Stimulated activated naive CD8-positive, alpha-beta T cell treated with anti-CD3 and anti-CD28 coated beads, Interleukin-15, Interleukin-2, amounts not matched to agents 100 ng/mL and 50 ng/mL, for 24 hours (primary cell): ENCODE measurements at regions not wholly inside any gene's neighbourhood (a gene's known extent, or its start where the extent isn't known, plus 50 kb on each side); places are given as distances from the start of the nearest gene placed in this dataset.

Experiments
- H3K27ac Mint-ChIP-seq: one replicate; pipeline ENCODE4 v1.8.0; 2021; ENCODE audit warnings: mild to moderate bottlenecking, mixed read lengths
- H3K27me3 Mint-ChIP-seq: one replicate; pipeline ENCODE4 v1.8.0; 2021; ENCODE audit warnings: mixed read lengths
- H3K36me3 Mint-ChIP-seq: one replicate; pipeline ENCODE4 v1.8.0; 2021; ENCODE audit warnings: low read depth, mixed read lengths
- H3K4me1 Mint-ChIP-seq: one replicate; pipeline ENCODE4 v1.8.0; 2021; ENCODE audit warnings: low read depth, mixed read lengths
- H3K4me3 Mint-ChIP-seq: one replicate; pipeline ENCODE4 v1.8.0; 2021; ENCODE audit warnings: mild to moderate bottlenecking, mixed read lengths
- H3K9me3 Mint-ChIP-seq: one replicate; pipeline ENCODE4 v1.8.0; 2021; ENCODE audit warnings: mixed read lengths

DNA sequence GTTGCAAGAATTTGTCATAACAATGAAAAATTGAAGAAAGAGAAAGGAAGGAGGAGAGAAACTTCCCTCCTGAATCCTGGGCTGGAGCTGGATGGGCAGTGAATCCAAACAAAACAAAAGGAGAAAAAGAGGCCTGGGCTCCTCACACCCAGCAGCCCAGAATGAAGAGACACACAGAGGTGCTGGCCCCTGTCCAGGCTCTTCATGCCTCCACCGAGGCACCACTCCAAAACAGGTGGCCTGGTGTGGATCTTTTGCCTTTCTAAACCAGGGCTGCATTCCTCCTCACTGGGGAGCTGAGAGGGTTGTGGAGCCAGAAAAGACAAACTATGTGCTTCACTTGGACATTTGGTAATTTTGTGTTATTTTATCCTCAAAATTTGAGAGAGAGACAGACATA lies 76.0 kb downstream of the FAM124B start:
- Mint-ChIP-seq H3K4me3 (no peak overlapping the region), H3K36me3 (no peaks in the 10 kb centered on the region), H3K9me3 (no peaks in the 10 kb centered on the region), H3K4me1 (no peaks in the 10 kb centered on the region), H3K27ac (no peak overlapping the region), H3K27me3 (peaks cover 24% of the 10 kb centered on the region)

DNA sequence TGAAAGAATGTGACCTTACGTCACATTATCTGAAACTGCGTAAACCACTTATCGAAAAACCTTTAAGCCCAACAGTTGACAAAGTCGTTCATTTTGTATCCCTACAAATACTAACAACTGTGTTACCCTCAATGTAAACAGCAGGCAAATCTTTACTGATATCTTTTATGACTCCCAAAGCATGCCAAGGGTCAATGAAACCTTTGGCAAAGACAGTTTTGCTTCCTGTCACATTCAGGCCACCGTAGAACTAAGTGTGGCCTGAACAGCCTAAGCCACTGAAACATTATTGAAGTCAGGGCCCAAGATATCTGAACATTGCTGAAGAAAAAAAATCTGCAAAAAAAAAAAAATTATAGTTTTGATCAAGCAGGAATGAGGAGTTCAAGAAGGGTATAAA lies 77.3 kb downstream of the FAM124B start:
- Mint-ChIP-seq H3K4me3 (no peak overlapping the region), H3K27ac (no peak overlapping the region), H3K4me1 (no peaks in the 10 kb centered on the region), H3K36me3 (no peaks in the 10 kb centered on the region), H3K9me3 (no peaks in the 10 kb centered on the region), H3K27me3 (peaks cover 32% of the 10 kb centered on the region)

DNA sequence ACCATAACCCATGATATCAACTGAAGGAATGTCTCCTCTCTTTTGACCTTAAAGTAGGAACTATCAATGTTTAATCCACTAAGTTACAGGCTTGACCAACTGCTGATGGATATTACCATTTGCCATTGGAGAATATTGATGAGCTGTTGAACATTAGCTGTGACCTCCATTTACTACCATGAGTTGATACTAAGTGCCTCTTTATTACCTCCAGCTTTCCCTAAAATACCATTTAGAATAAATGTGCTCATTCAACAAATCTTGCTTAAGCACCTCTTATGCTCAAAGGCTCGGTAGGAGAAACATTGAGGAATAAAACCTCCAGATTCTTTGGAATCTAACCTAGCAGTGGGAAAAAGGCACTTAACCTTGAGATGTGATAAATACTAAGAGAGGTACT lies 81.2 kb downstream of the FAM124B start:
- H3K27me3 Mint-ChIP-seq = peaks cover 22% of the 10 kb centered on the region
- no peaks in the 10 kb centered on the region for H3K4me1 Mint-ChIP-seq
- no peaks in the 10 kb centered on the region for H3K9me3 Mint-ChIP-seq
- no peak overlapping the region for H3K4me3 Mint-ChIP-seq
- H3K36me3 Mint-ChIP-seq = no peaks in the 10 kb centered on the region
- no peak overlapping the region for H3K27ac Mint-ChIP-seq

DNA sequence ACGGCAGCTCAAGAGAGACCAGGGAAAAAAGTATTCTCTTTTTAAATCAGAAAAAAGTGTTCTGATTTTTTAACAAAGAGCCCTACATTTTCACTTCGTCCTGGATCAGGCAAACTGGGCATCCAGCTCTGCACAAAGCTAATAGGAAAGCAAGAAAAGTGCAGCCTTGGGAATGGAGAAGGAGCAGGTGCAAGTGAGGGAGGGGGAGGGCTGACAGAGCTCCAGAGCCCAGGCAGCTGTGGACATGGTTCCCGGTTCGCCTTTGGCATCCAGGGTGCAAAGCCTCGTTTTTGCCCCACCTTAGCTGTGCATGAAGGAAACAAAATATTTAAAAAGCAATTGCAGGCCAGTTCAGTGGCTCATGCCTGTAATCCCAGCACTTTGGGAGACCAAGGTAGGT lies 82.2 kb downstream of the FAM124B start:
- Mint-ChIP-seq H3K9me3 (no peaks in the 10 kb centered on the region), H3K27me3 (peaks cover 28% of the 10 kb centered on the region), H3K4me3 (no peak overlapping the region), H3K4me1 (no peaks in the 10 kb centered on the region), H3K27ac (no peak overlapping the region), H3K36me3 (no peaks in the 10 kb centered on the region)

DNA sequence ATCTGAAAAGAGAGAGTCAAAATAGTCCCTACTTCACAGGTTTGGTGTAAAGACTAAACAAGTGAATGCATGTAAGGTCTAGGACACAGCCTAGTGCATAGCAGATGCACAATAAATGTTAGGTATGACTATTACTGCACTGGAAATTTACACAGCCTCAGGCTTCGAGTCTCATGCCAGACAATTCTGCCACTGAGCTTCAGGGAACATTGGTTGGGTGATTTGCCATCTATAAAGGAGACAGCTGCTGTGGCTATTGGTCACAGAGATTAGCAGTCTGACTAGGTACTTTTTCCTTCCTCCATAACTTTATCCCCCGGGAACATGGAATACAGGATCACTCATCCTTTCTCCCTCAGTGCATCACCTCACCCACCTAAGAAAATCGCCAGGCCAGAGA lies 89.2 kb downstream of the FAM124B start:
- Mint-ChIP-seq H3K27me3 (peaks cover 42% of the 10 kb centered on the region), H3K9me3 (no peaks in the 10 kb centered on the region)

DNA sequence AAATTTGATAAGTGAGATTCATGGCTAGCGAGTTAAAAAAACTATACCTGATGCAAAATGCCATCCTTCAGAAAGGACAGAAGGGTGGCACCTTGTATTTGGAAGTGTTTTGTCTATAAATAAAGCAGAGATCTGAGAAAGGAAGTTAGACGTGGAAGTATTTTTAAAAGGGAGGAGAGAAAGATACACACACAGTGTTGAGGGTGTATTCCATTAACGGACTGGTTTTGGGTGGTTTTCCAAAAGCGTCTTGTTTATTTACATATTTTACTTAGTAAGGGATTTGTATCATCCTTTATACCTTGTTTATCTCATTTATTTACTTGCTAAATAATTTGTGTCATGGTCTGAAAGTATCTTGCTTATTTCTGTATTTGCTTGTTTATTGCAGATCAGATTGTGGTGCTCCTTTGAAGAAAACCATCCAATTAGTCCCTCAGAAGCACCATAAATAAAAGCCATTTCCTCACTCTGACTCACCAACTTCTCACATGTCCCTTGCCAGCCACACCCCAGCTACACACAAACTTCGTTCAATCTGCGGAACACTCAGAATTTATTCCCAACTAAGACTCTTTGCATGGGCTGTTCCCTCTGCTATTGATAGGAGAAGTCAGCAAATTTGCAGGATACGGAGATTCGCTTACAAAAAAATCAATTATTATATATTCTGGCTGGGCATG lies 90.8 kb downstream of the FAM124B start:
- Mint-ChIP-seq H3K27ac (no peak overlapping the region), H3K27me3 (peaks cover 41% of the 10 kb centered on the region), H3K36me3 (no peaks in the 10 kb centered on the region), H3K9me3 (no peaks in the 10 kb centered on the region), H3K4me3 (no peak overlapping the region), H3K4me1 (peaks cover 9% of the 10 kb centered on the region)

More for the DNA sequence above, 89.2 kb downstream of the FAM124B start:
- peaks cover 9% of the 10 kb centered on the region for H3K4me1 Mint-ChIP-seq
- H3K27ac Mint-ChIP-seq = no peak overlapping the region
- H3K36me3 Mint-ChIP-seq = no peaks in the 10 kb centered on the region
- H3K4me3 Mint-ChIP-seq = no peak overlapping the region

DNA sequence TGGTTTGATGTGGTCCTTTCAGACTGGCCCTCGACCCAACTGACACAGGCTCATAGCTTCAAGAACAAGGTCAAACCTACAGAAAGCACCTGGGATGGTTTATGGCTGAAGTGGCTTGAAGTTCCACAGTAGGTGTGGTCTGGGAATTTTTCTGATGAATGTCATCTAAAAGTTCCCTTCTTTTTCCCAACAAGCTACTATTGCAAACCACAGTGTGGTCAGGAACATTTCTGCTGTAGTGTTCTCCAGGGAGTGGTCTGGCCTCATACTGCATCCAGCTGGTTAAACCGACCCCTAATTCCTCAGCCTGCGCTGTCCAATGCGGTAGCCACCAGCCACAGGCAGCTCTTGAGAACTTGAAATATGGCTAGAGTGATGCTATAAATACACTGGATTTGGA lies 92.7 kb downstream of the FAM124B start:
- no peaks in the 10 kb centered on the region for H3K9me3 Mint-ChIP-seq
- peaks cover 9% of the 10 kb centered on the region for H3K4me1 Mint-ChIP-seq
- H3K27me3 Mint-ChIP-seq = peaks cover 32% of the 10 kb centered on the region
- H3K27ac Mint-ChIP-seq = no peak overlapping the region
- H3K4me3 Mint-ChIP-seq = no peak overlapping the region
- no peaks in the 10 kb centered on the region for H3K36me3 Mint-ChIP-seq

DNA sequence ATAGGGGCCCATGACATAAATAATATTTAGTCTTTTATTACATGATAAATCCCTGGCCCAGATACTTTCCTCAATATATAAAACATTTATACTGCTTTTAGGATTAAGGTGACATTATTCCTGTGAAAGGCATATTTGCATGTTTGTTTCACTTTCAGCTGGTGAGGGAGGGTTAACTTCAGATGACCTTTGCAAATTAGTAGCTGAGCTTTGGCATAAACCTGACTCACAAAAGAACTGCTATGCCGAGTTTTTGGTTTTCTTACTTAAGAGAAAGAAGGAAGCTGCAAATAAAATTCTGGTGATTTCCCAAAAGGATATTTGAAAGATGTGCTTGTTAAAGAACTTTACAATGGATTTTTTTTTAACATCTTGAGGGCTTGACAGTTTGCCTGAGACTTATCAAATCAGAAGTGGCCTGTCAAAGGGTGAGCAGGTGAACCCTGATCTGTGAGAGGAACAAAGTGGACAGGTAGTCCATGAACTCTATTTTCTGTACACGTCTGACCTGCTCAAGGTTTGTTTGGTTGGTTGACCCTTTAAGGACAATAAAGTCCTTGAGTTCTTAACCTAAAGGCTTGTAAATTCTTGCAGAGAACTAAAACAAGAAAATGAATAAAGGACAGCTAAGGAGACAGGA lies 93.5 kb downstream of the FAM124B start:
- Mint-ChIP-seq H3K9me3 (no peaks in the 10 kb centered on the region), H3K4me3 (no peak overlapping the region), H3K27ac (no peak overlapping the region), H3K4me1 (peaks cover 9% of the 10 kb centered on the region), H3K27me3 (peaks cover 31% of the 10 kb centered on the region), H3K36me3 (no peaks in the 10 kb centered on the region)

DNA sequence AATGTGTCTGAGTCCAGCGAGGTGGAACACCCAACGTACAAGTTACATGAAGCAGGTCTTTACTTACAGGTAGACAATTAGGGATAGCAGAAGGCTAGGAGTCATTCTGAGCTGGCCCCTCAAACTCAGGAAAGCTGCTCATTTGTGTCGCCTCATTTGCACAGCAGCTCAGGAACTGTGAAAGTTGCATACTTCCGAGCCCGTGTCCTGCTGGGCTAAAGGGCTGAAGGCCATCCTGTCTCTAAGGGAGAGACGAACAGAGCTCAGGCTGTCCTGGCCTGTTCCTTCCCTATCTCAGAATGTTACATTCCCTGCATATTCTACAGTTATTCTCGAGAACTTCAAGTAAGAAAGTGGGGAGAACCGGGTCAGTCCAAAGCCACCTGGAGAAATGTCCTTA lies 99.0 kb downstream of the FAM124B start:
- H3K36me3 Mint-ChIP-seq = no peaks in the 10 kb centered on the region
- no peak overlapping the region for H3K27ac Mint-ChIP-seq
- H3K9me3 Mint-ChIP-seq = no peaks in the 10 kb centered on the region
- H3K27me3 Mint-ChIP-seq = peaks cover 12% of the 10 kb centered on the region
- no peak overlapping the region for H3K4me3 Mint-ChIP-seq
- H3K4me1 Mint-ChIP-seq = peaks cover 1% of the 10 kb centered on the region

DNA sequence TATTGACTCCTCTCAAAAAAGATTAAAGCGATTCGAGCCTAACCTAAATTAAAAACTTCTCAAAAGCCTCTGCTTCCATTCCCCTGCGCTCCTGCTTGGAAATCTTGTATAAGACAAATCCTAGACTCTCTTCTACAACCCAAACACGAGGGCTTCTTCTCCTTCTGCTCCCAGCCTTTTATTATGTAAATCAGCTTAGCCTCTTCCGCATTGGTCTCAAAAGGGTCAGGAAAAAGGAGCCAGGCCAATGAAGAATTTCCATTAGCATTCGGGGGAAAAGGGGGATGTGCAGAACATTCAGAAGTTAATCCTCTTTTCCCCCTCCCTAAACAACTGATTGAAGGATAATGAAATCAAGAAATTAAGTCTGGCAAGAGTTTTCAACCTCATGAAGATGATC lies 107.9 kb downstream of the FAM124B start:
- Mint-ChIP-seq H3K27ac (no peak overlapping the region), H3K27me3 (peaks cover 29% of the 10 kb centered on the region), H3K36me3 (no peaks in the 10 kb centered on the region), H3K4me3 (no peak overlapping the region), H3K4me1 (no peaks in the 10 kb centered on the region), H3K9me3 (no peaks in the 10 kb centered on the region)

DNA sequence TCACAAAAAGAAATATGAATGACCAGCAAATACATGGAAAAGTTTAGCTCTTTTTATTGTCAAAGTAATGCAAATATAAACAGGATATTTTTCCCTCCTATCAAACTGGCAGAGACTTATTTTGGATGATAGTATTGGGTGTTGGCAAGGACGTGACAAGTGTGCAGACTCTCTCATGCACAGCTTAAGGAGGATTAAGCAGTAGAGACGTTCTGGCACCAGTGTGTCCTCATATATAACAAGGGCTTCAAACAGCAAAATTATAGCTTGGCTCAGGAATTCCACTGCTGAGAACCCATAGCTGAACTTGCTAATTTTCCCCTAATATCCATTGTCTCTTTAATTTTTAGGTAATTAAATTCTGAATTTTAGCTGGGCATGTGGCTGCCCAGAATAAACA lies 114.4 kb downstream of the FAM124B start:
- H3K27me3 Mint-ChIP-seq = peaks cover 56% of the 10 kb centered on the region
- no peaks in the 10 kb centered on the region for H3K9me3 Mint-ChIP-seq
- H3K27ac Mint-ChIP-seq = no peak overlapping the region
- no peaks in the 10 kb centered on the region for H3K36me3 Mint-ChIP-seq
- H3K4me1 Mint-ChIP-seq = no peaks in the 10 kb centered on the region
- H3K4me3 Mint-ChIP-seq = no peak overlapping the region

DNA sequence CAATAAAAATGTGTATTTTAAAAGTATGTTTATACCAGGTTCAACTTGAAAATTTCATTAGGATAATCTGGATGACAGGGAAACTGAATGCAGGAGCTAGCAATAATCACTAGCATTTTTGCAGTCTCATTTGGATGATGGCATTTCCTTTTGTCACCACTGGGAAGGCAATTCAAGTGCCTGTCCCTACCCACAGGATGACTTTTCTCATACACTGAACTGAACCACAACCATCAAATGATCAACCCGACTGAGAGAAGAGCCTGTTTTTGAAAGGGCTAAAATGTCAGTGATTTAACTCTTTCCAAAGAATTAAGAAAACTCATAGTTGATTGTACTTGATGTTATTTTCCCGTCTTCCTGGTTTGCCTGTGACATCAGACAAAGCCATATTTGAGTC lies 115.0 kb downstream of the FAM124B start:
- no peaks in the 10 kb centered on the region for H3K9me3 Mint-ChIP-seq
- H3K27me3 Mint-ChIP-seq = peaks cover 56% of the 10 kb centered on the region
- no peak overlapping the region for H3K4me3 Mint-ChIP-seq
- H3K4me1 Mint-ChIP-seq = no peaks in the 10 kb centered on the region
- H3K27ac Mint-ChIP-seq = no peak overlapping the region
- H3K36me3 Mint-ChIP-seq = no peaks in the 10 kb centered on the region

DNA sequence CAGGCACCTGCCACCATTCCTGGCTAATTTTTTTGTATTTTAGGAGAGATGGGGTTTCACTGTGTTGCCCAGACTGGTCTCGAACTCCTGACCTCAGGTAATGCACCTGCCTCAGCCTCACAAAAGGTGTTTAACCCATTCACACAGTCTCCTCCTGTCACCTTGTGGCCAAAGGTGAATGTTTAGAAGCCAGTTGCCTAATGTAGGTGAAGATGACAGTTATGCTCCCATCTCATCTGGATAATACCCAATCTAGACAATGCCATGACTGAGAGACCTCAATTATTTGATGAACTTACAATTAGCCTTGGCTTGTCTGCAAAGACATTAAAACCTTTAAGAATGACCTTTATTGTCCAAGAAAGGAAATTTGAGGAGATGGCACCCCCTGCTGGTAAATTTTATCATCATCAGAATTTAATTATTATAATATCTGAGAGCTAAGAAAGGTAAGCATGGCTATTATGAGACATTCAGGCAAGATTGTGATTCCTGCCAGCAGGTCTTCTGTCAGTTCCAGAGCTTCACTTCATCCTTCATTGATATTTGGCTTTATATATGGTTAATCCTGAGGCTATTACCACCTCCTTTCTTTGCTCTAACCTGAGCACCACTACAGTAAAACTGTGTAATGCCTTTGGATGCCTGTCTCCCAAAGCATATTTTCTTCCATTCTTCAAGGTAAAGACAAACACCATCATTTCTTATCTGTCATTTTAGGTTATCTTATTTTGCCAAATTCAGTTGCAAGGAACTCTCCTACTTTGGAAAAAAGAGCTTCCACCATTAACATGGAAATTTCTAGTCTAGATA lies 117.6 kb downstream of the FAM124B start:
- Mint-ChIP-seq H3K36me3 (no peaks in the 10 kb centered on the region), H3K4me3 (no peak overlapping the region), H3K27me3 (peaks cover 57% of the 10 kb centered on the region), H3K4me1 (no peaks in the 10 kb centered on the region), H3K9me3 (no peaks in the 10 kb centered on the region), H3K27ac (no peak overlapping the region)

DNA sequence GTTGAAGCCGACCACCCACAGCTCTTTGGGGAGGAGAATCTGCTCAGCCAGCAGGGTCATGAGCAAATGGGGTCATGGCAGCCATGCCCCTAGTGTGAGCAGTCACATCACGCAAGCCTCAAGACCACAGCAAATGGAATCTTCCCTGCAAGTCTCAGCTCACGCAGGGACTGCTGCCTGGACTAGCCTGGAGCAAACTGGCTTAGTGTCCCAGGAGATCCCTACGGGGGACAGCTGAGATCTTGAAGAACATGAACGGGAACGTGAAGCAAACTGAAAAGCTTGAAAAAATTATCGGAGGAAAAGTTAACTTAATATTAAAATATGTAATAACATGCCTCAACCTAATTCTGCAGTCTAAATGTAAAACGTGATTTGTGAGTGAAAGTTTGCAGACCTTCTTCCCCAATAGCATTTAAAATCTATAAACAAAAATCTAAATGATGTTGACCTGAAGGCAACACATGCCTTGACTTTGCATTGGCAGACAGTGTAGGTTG lies 118.4 kb downstream of the FAM124B start:
- Mint-ChIP-seq H3K27ac (no peak overlapping the region), H3K4me3 (no peak overlapping the region), H3K4me1 (no peaks in the 10 kb centered on the region), H3K36me3 (no peaks in the 10 kb centered on the region), H3K27me3 (peaks cover 49% of the 10 kb centered on the region), H3K9me3 (no peaks in the 10 kb centered on the region)

DNA sequence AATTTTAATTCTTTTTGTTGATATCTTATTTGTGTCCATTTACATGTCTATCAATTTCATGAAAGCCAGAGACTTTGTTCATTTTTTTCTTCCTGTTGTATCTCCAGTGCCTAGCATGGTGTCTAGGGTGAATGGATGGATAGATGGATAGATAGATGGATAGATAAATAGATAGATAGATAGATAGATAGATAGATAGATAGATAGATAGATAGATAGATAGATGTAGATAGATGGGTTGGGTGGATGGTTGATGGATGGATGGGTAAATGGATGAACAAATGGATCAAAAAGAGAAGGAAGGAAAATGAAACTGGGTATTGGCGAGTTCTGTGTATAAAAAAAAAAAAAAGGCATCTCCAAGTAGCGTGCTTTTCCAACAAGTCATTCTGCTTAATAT lies 120.5 kb downstream of the FAM124B start:
- Mint-ChIP-seq H3K36me3 (no peaks in the 10 kb centered on the region), H3K4me3 (no peak overlapping the region), H3K27me3 (peaks cover 43% of the 10 kb centered on the region), H3K27ac (no peak overlapping the region), H3K4me1 (no peaks in the 10 kb centered on the region), H3K9me3 (no peaks in the 10 kb centered on the region)
